ENCODE measurements at regions not wholly inside any gene's neighbourhood (a gene's known extent, or its start where the extent isn't known, plus 50 kb on each side); places are given as distances from the start of the nearest gene placed in this dataset.

GRCh38 chr3:160171813-160172212 is 53.4 kb upstream of the C3orf80 start:
- no peak for TF ChIP-seq CTCF (IDR thresholded peaks at IDR 0.05)
- TF ChIP-seq POLR2A (IDR thresholded peaks at IDR 0.05): no peak
